B cell (primary cell): ENCODE measurements at regions not wholly inside any gene's neighbourhood (a gene's known extent, or its start where the extent isn't known, plus 50 kb on each side); places are given as distances from the start of the nearest gene placed in this dataset.
"Not testable (repeated sequence)": the region's sequence is repeated elsewhere in the genome, so short reads cannot be mapped to it uniquely, and the experiment has no call there.

Source experiments
- ATAC-seq: fragments of 200-7000 bp; cut with Tn5 transposase; one replicate; pipeline ENCODE4 v1.10.0; 2021; ENCODE audit warnings: low read depth, mild to moderate bottlenecking, moderate number of reproducible peaks, moderate library complexity
- CTCF ChIA-PET: fragments of 350-600 bp; sonication (Branson Sonifier 250); formaldehyde crosslinking; loops from one replicate; lab custom pipeline; 2021; ENCODE audit warnings: antibody characterized with exemption, inconsistent platforms; lab: Charles Lee
- POLR2A ChIA-PET: fragments of 350-600 bp; sonication (Branson Sonifier 250); formaldehyde crosslinking; loops from one replicate; lab custom pipeline; 2021; ENCODE audit warnings: antibody characterized with exemption; lab: Charles Lee
- DNase-seq: peaks from one replicate; pipeline ENCODE4 v3.0.0; 2013
- H2AFZ ChIP-seq: 2 replicates; pipeline ENCODE4 v1.6.1; 2012; ENCODE audit warnings: mild to moderate bottlenecking, low read depth, low read length; ENCODE audit not compliant: insufficient read depth, poor library complexity, severe bottlenecking
- H3K27ac ChIP-seq, 2 donors: 1 replicate in 1 of 2; 2 replicates in 1 of 2; pipeline ENCODE4 v1.5.1; 2012 to 2013; ENCODE audit warnings: low read length in 2 of 2, mild to moderate bottlenecking in 2 of 2, moderate library complexity in 1 of 2
- H3K27me3 ChIP-seq, 4 experiments: fragments of 200-600 bp in 1 of 4; sonication (generic) in 1 of 4; replicated peaks in 1 of 4; 1 replicate in 2 of 4; 2 replicates in 2 of 4; pipeline versions ENCODE4 v1.6.1 to v1.7.0; 2013 to 2016; ENCODE audit warnings: low read length in 3 of 4, mild to moderate bottlenecking in 2 of 4, mixed read lengths in 1 of 4, moderate library complexity in 1 of 4; ENCODE audit not compliant: insufficient read depth in 4 of 4, control insufficient read depth in 3 of 4; ENCODE audit errors: control extremely low read depth in 1 of 4
- H3K36me3 ChIP-seq, 2 experiments: replicated peaks in 1 of 2; 1 replicate in 1 of 2; 2 replicates in 1 of 2; pipeline versions ENCODE4 v1.6.1 to v1.7.1; 2013; ENCODE audit warnings: low read length in 1 of 2; ENCODE audit not compliant: insufficient read depth in 2 of 2, control insufficient read depth in 1 of 2; ENCODE audit errors: control extremely low read depth in 1 of 2, extremely low read depth in 1 of 2
- H3K4me1 ChIP-seq, 2 donors: fragments of 200-600 bp in 1 of 2; sonication (generic) in 1 of 2; 1 replicate in 1 of 2; 2 replicates in 1 of 2; pipeline versions ENCODE4 v1.5.1 to v1.6.1; 2013 to 2017; ENCODE audit warnings: low read length in 2 of 2; ENCODE audit not compliant: control insufficient read depth in 2 of 2, insufficient read depth in 2 of 2
- H3K4me2 ChIP-seq: replicated peaks from 2 replicates; pipeline ENCODE3; 2012; ENCODE audit warnings: mild to moderate bottlenecking, low read depth, low read length; ENCODE audit not compliant: poor library complexity, severe bottlenecking
- H3K4me3 ChIP-seq, 5 experiments: fragments of 200-600 bp in 1 of 5; sonication (generic) in 1 of 5; 1 replicate in 3 of 5; 2 replicates in 2 of 5; pipeline versions ENCODE4 v1.5.1 to v1.7.0; 2011 to 2016; ENCODE audit warnings: low read length in 4 of 5, mild to moderate bottlenecking in 4 of 5, low read depth in 2 of 5, control low read depth in 1 of 5, moderate library complexity in 1 of 5; ENCODE audit not compliant: insufficient read depth in 1 of 5; ENCODE audit errors: control extremely low read depth in 1 of 5, extremely low read depth in 1 of 5
- H3K79me2 ChIP-seq: fragments of 200-600 bp; sonication (generic); one replicate; pipeline ENCODE4 v1.6.0; 2016; ENCODE audit warnings: low read length; ENCODE audit not compliant: control insufficient read depth, insufficient read depth
- H3K9ac ChIP-seq: fragments of 200-600 bp; sonication (generic); 2 replicates; pipeline ENCODE4 v1.6.1; 2017; ENCODE audit warnings: mild to moderate bottlenecking, low read length, moderate library complexity
- H3K9me3 ChIP-seq, 3 donors: one replicate each; pipeline versions ENCODE4 v1.6.1 to v1.7.1; 2013; ENCODE audit warnings: low read length in 2 of 3; ENCODE audit not compliant: control insufficient read depth in 2 of 3, insufficient read depth in 1 of 3; ENCODE audit errors: control extremely low read depth in 1 of 3
- H4K20me1 ChIP-seq: 2 replicates; pipeline ENCODE4 v1.6.0; 2012; ENCODE audit warnings: mild to moderate bottlenecking, low read length; ENCODE audit not compliant: insufficient read depth, control insufficient read depth, poor library complexity, severe bottlenecking
- H3K27ac Mint-ChIP-seq: one replicate; pipeline ENCODE4 v1.8.0; 2021; ENCODE audit warnings: mixed read lengths
- H3K27me3 Mint-ChIP-seq: one replicate; pipeline ENCODE4 v1.8.0; 2021; ENCODE audit warnings: mixed read lengths
- H3K4me1 Mint-ChIP-seq: one replicate; pipeline ENCODE4 v1.8.0; 2021; ENCODE audit warnings: mixed read lengths
- H3K4me3 Mint-ChIP-seq: one replicate; pipeline ENCODE4 v1.8.0; 2021; ENCODE audit warnings: mixed read lengths
- H3K9me3 Mint-ChIP-seq: one replicate; pipeline ENCODE4 v1.8.0; 2022; ENCODE audit warnings: mixed read lengths; ENCODE audit not compliant: insufficient read depth
- CTCF ChIP-seq: fragments of 200-600 bp; IDR thresholded peaks from one replicate; pipeline ENCODE4 v1.8.0; 2022; ENCODE audit warnings: antibody characterized with exemption, mild to moderate bottlenecking
- EZH2 ChIP-seq: IDR thresholded peaks from 2 replicates; pipeline ENCODE4 v1.6.1; 2012; ENCODE audit warnings: borderline replicate concordance, low read depth, mild to moderate bottlenecking, moderate library complexity, low read length; ENCODE audit not compliant: insufficient read depth, poor library complexity, severe bottlenecking
- WGBS: methylation state at CpG from one replicate; pipeline ENCODE4 v1.1.5; 2013; ENCODE audit warnings: missing lambda C conversion rate; ENCODE audit not compliant: insufficient coverage; 5-methylcytosine and 5-hydroxymethylcytosine counted together
- intact Hi-C: fragments of 100-400 bp; cut with micrococcal nuclease; formaldehyde crosslinking; loops from one replicate; pipeline ENCODE4 v1.10.0; 2022

GRCh38 chr2:138066139-138066806 is 102.0 kb downstream of the HNMT start:
- DNase-seq (no peak), ATAC-seq (no peak)
- no peak overlapping the region for H3K27ac Mint-ChIP-seq
- Histone ChIP-seq H3K9me3 (peaks cover 0 to 4% (median 0%) of the 10 kb centered on the region in 3 donors), H3K4me2 (no peak overlapping the region), H3K27me3 (no peaks in the 10 kb centered on the region), H3K79me2 (no peaks in the 10 kb centered on the region), H4K20me1 (no peaks in the 10 kb centered on the region), H3K4me1 (no peaks in the 10 kb centered on the region), H3K4me3 (no peak overlapping the region), H2AFZ (no peak overlapping the region), H3K27ac (no peak overlapping the region), H3K9ac (no peak overlapping the region), H3K36me3 (no peaks in the 10 kb centered on the region)
- CTCF ChIA-PET, result no interaction called here
- H3K4me3 Mint-ChIP-seq, result no peak overlapping the region
- TF ChIP-seq CTCF (no peak), EZH2 (no peak)
- peaks cover 5% of the 10 kb centered on the region for H3K27me3 Mint-ChIP-seq
- intact Hi-C loops, result no loop called here
- POLR2A ChIA-PET, result no interaction called here
- H3K9me3 Mint-ChIP-seq, result no peaks in the 10 kb centered on the region
- WGBS, result 90% methylated on average over 1 of the region's 3 CpGs
- H3K4me1 Mint-ChIP-seq, result no peaks in the 10 kb centered on the region

GRCh38 chr2:138066841-138067240 is 102.6 kb downstream of the HNMT start:
- H3K79me2 ChIP-seq, result no peaks in the 10 kb centered on the region
- H3K4me1 ChIP-seq, result no peaks in the 10 kb centered on the region
- Mint-ChIP-seq H3K27me3 (peaks cover 5% of the 10 kb centered on the region), H3K4me1 (no peaks in the 10 kb centered on the region), H3K9me3 (no peaks in the 10 kb centered on the region), H3K27ac (no peak overlapping the region), H3K4me3 (no peak overlapping the region)
- intact Hi-C loops, result no loop called here
- WGBS, result no CpG with 5 or more reads among the region's 1 CpG
- H3K4me3 ChIP-seq, result no peak overlapping the region
- ChIA-PET POLR2A (no interaction called here), CTCF (no interaction called here)
- H3K36me3 ChIP-seq, result no peaks in the 10 kb centered on the region
- no peak for ATAC-seq
- no peaks in the 10 kb centered on the region for H3K27me3 ChIP-seq
- DNase-seq, result no peak
- H3K27ac ChIP-seq, result no peak overlapping the region
- no peaks in the 10 kb centered on the region for H4K20me1 ChIP-seq
- no peak overlapping the region for H3K9ac ChIP-seq
- peaks cover 0 to 4% (median 0%) of the 10 kb centered on the region in 3 donors for H3K9me3 ChIP-seq
- H2AFZ ChIP-seq, result no peak overlapping the region
- no peak for TF ChIP-seq EZH2
- TF ChIP-seq CTCF, result no peak
- no peak overlapping the region for H3K4me2 ChIP-seq

DNA sequence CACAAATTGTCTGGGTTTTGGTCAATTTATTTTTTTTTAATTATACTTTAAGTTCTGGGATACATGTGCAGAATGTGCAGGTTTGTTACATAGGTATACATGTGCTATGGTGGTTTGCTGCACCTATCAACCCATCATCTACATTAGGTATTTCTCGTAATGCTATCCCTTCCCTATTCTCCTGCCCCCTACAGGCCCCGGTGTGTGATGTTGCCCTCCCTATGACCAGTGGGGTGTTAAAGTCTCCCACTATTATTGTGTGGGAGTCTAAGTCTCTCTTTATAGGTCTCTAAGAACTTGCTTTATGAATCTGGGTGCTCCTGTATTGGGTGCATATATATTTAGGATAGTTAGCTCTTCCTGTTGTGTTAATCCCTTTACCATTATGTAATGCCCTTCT is 104.4 kb downstream of the HNMT start:
- WGBS, result no CpG with 5 or more reads among the region's 2 CpGs
- H3K4me1 Mint-ChIP-seq, H3K79me2 ChIP-seq, POLR2A ChIA-PET, H3K9ac ChIP-seq, DNase-seq, intact Hi-C loops, H3K9me3 Mint-ChIP-seq, H3K27me3 ChIP-seq, H3K27ac ChIP-seq, H3K36me3 ChIP-seq, H2AFZ ChIP-seq, H3K27me3 Mint-ChIP-seq, H3K4me2 ChIP-seq, H4K20me1 ChIP-seq, H3K4me3 Mint-ChIP-seq, H3K27ac Mint-ChIP-seq, H3K9me3 ChIP-seq, CTCF ChIA-PET, H3K4me3 ChIP-seq, ATAC-seq, H3K4me1 ChIP-seq: not testable (repeated sequence)
